H1 (cell line): ENCODE measurements at regions not wholly inside any gene's neighbourhood (a gene's known extent, or its start where the extent isn't known, plus 50 kb on each side); places are given as distances from the start of the nearest gene placed in this dataset.

ENCODE experiments used
- CTCF ChIA-PET: fragments of 300-600 bp; sonication (Branson Sonifier 250); formaldehyde crosslinking; loops from one replicate; lab custom pipeline; 2021; ENCODE audit not compliant: partially characterized antibody; lab: Charles Lee
- POLR2A ChIA-PET: fragments of 300-600 bp; sonication (Branson Sonifier 250); formaldehyde crosslinking; loops from one replicate; lab custom pipeline; 2021; ENCODE audit warnings: inconsistent platforms; ENCODE audit not compliant: partially characterized antibody; lab: Charles Lee
- DNase-seq, 2 experiments: peaks; one replicate each; pipeline versions ENCODE4 v3.0.0 to v3.0.0-alpha.2; 2010 to 2022; ENCODE audit warnings: low spot score in 2 of 2, low read depth in 1 of 2, mixed read lengths in 1 of 2
- FAIRE-seq: peaks from 2 replicates; lab custom pipeline; 2011; peaks lifted over from hg19 to GRCh38; lab: Jason Lieb, UNC
- H2AFZ ChIP-seq: 2 replicates; pipeline ENCODE4 v1.8.1; 2012; ENCODE audit warnings: low read length, inconsistent platforms
- H2AK5ac ChIP-seq: 2 replicates; pipeline ENCODE4 v1.6.1; 2013; ENCODE audit warnings: low read depth, low read length
- H2BK120ac ChIP-seq: replicated peaks from 2 replicates; pipeline ENCODE3; 2013; ENCODE audit warnings: low read depth, low read length, inconsistent platforms
- H2BK12ac ChIP-seq: 2 replicates; pipeline ENCODE4 v1.6.1; 2013; ENCODE audit warnings: low read depth, low read length
- H2BK15ac ChIP-seq: 2 replicates; pipeline ENCODE4 v1.6.1; 2013; ENCODE audit warnings: low read length
- H2BK20ac ChIP-seq: 2 replicates; pipeline ENCODE4 v1.6.1; 2013; ENCODE audit warnings: low read length
- H2BK5ac ChIP-seq: 2 replicates; pipeline ENCODE4 v1.6.1; 2013; ENCODE audit warnings: low read depth, low read length
- H3K14ac ChIP-seq: 2 replicates; pipeline ENCODE4 v1.6.1; 2013; ENCODE audit warnings: inconsistent platforms; ENCODE audit not compliant: insufficient read length
- H3K18ac ChIP-seq: 2 replicates; pipeline ENCODE4 v1.6.1; 2013; ENCODE audit warnings: low read length; ENCODE audit errors: extremely low read depth
- H3K23ac ChIP-seq: 2 replicates; pipeline ENCODE4 v1.6.1; 2013; ENCODE audit warnings: inconsistent platforms; ENCODE audit not compliant: insufficient read length
- H3K23me2 ChIP-seq: 2 replicates; pipeline ENCODE4 v1.6.1; 2013; ENCODE audit warnings: low read depth, low read length
- H3K27ac ChIP-seq: 2 replicates; pipeline ENCODE4 v1.6.1; 2011; ENCODE audit warnings: low read depth, low read length, inconsistent platforms
- H3K27me3 ChIP-seq, 4 experiments: replicated peaks in 1 of 4; 1 replicate in 1 of 4; 2 replicates in 3 of 4; pipeline versions ENCODE4 v1.6.1 to v1.8.1; 2011 to 2013; ENCODE audit warnings: low read length in 3 of 4, mild to moderate bottlenecking in 3 of 4, inconsistent platforms in 2 of 4, mixed read lengths in 2 of 4, moderate library complexity in 1 of 4; ENCODE audit not compliant: control insufficient read depth in 3 of 4, insufficient read depth in 3 of 4; ENCODE audit errors: extremely low read depth in 1 of 4
- H3K36me3 ChIP-seq, 4 experiments: 2 replicates each; pipeline versions ENCODE4 v1.6.1 to v1.8.1; 2011 to 2013; ENCODE audit warnings: mild to moderate bottlenecking in 4 of 4, low read length in 3 of 4, moderate library complexity in 2 of 4, control low read depth in 1 of 4, inconsistent platforms in 1 of 4; ENCODE audit not compliant: insufficient read depth in 4 of 4, control insufficient read depth in 2 of 4
- H3K4ac ChIP-seq: replicated peaks from 2 replicates; pipeline ENCODE3; 2013; ENCODE audit warnings: low read length, low read depth, mixed read lengths, inconsistent platforms; ENCODE audit not compliant: insufficient read length
- H3K4me1 ChIP-seq, 4 experiments: replicated peaks in 1 of 4; 1 replicate in 1 of 4; 2 replicates in 3 of 4; pipeline versions ENCODE4 v1.6.1 to v1.8.1; 2011 to 2013; ENCODE audit warnings: low read length in 3 of 4, inconsistent platforms in 2 of 4, mixed read lengths in 1 of 4; ENCODE audit not compliant: insufficient read depth in 4 of 4, control insufficient read depth in 3 of 4
- H3K4me2 ChIP-seq, 2 experiments: 2 replicates each; pipeline versions ENCODE4 v1.6.1 to v1.8.1; 2011 to 2013; ENCODE audit warnings: low read depth in 2 of 2, low read length in 2 of 2, control low read depth in 1 of 2, inconsistent platforms in 1 of 2, mild to moderate bottlenecking in 1 of 2; ENCODE audit not compliant: insufficient read depth in 1 of 2
- H3K4me3 ChIP-seq, 4 experiments: fragments of 200-600, 300-600 bp in 1 of 4; sonication (generic), shearing (Covaris generic), sonication (Bioruptor Twin) in 1 of 4; 2 replicates each; pipeline versions ENCODE4 v1.5.1 to v1.8.1; 2011 to 2016; ENCODE audit warnings: low read length in 4 of 4, low read depth in 3 of 4, control low read depth in 2 of 4, inconsistent platforms in 2 of 4, mild to moderate bottlenecking in 2 of 4, mixed read lengths in 1 of 4, moderate library complexity in 1 of 4; ENCODE audit not compliant: insufficient read depth in 2 of 4; ENCODE audit errors: extremely low read depth in 1 of 4
- H3K56ac ChIP-seq: replicated peaks from 2 replicates; pipeline ENCODE3; 2013; ENCODE audit warnings: low read depth, mild to moderate bottlenecking, mixed read lengths, low read length, inconsistent platforms; ENCODE audit not compliant: insufficient read length
- H3K79me1 ChIP-seq: 2 replicates; pipeline ENCODE4 v1.6.1; 2013; ENCODE audit warnings: low read depth, low read length, control low read depth
- H3K79me2 ChIP-seq, 2 experiments: 2 replicates each; pipeline versions ENCODE4 v1.6.1 to v1.8.1; 2012 to 2013; ENCODE audit warnings: low read length in 2 of 2, mild to moderate bottlenecking in 2 of 2, inconsistent platforms in 1 of 2; ENCODE audit not compliant: insufficient read depth in 2 of 2, control insufficient read depth in 1 of 2
- H3K9ac ChIP-seq, 4 experiments: replicated peaks in 1 of 4; 1 replicate in 1 of 4; 2 replicates in 3 of 4; pipeline versions ENCODE4 v1.6.1 to v1.8.1; 2011 to 2013; ENCODE audit warnings: low read depth in 3 of 4, low read length in 3 of 4, control low read depth in 2 of 4, mild to moderate bottlenecking in 2 of 4, moderate library complexity in 2 of 4, inconsistent platforms in 1 of 4; ENCODE audit errors: extremely low read depth in 1 of 4
- H3K9me3 ChIP-seq, 2 experiments: 2 replicates each; pipeline versions ENCODE4 v1.6.1 to v1.8.1; 2012 to 2013; ENCODE audit warnings: mild to moderate bottlenecking in 2 of 2, moderate library complexity in 2 of 2, control low read depth in 1 of 2, inconsistent platforms in 1 of 2, low read depth in 1 of 2, low read length in 1 of 2, mixed read lengths in 1 of 2; ENCODE audit not compliant: insufficient read depth in 2 of 2
- H4K20me1 ChIP-seq, 2 experiments: replicated peaks in 1 of 2; 2 replicates each; pipeline versions ENCODE3 to v1.8.1; 2011 to 2013; ENCODE audit warnings: inconsistent platforms in 2 of 2, low read length in 2 of 2, mild to moderate bottlenecking in 1 of 2; ENCODE audit not compliant: insufficient read depth in 2 of 2, control insufficient read depth in 1 of 2
- H4K5ac ChIP-seq: 2 replicates; pipeline ENCODE4 v1.6.1; 2013; ENCODE audit warnings: low read length, low read depth, mixed read lengths, inconsistent platforms; ENCODE audit not compliant: insufficient read length
- H4K8ac ChIP-seq: 2 replicates; pipeline ENCODE4 v1.8.0; 2013; ENCODE audit warnings: mild to moderate bottlenecking, moderate library complexity, low read length, inconsistent platforms; ENCODE audit not compliant: insufficient read depth; ENCODE audit errors: extremely low read depth
- H4K91ac ChIP-seq: replicated peaks from 2 replicates; pipeline ENCODE3; 2013; ENCODE audit warnings: low read length, mixed read lengths, inconsistent platforms; ENCODE audit not compliant: insufficient read length
- CHD2 ChIP-seq: IDR thresholded peaks from 2 replicates; pipeline ENCODE4 v1.6.1; 2012; ENCODE audit warnings: low read length, improper control_type of control experiment
- GABPA ChIP-seq: IDR thresholded peaks from 2 replicates; pipeline ENCODE4 v1.6.1; 2011; ENCODE audit warnings: mild to moderate bottlenecking, low read length, moderate library complexity, borderline replicate concordance; ENCODE audit not compliant: insufficient read depth
- JUND ChIP-seq: IDR thresholded peaks from 2 replicates; pipeline ENCODE4 v1.6.1; 2011; ENCODE audit warnings: mild to moderate bottlenecking, improper control_type of control experiment, low read length
- SAP30 ChIP-seq: fragments of 300-600 bp; sonication (generic); IDR thresholded peaks from 2 replicates; pipeline ENCODE4 v1.7.1; 2012; ENCODE audit warnings: low read length, moderate library complexity, mild to moderate bottlenecking, inconsistent platforms; ENCODE audit not compliant: insufficient read depth, insufficient replicate concordance
- SIX5 ChIP-seq: IDR thresholded peaks from 2 replicates; pipeline ENCODE4 v1.6.1; 2011; ENCODE audit warnings: mild to moderate bottlenecking, low read depth, low read length
- SP4 ChIP-seq: IDR thresholded peaks from 2 replicates; pipeline ENCODE4 v1.6.1; 2012; ENCODE audit warnings: low read length, inconsistent platforms
- SRF ChIP-seq: IDR thresholded peaks from 2 replicates; pipeline ENCODE4 v1.6.1; 2011; ENCODE audit warnings: mild to moderate bottlenecking, low read depth, low read length, moderate library complexity
- WGBS, 2 experiments: shearing (Covaris generic) in 1 of 2; methylation state at CpG; one replicate each; pipeline versions ENCODE4 v1.1.6 to v1.1.7; 2013 to 2015; ENCODE audit warnings: low lambda C conversion rate in 2 of 2, mixed read lengths in 2 of 2, inconsistent platforms in 1 of 2, low coverage in 1 of 2, missing lambda C conversion rate in 1 of 2; ENCODE audit not compliant: insufficient replicate concordance in 2 of 2, insufficient coverage in 1 of 2, insufficient read length in 1 of 2; ENCODE audit errors: extremely low coverage in 1 of 2, missing lambda C conversion rate in 1 of 2; 5-methylcytosine and 5-hydroxymethylcytosine counted together

DNA sequence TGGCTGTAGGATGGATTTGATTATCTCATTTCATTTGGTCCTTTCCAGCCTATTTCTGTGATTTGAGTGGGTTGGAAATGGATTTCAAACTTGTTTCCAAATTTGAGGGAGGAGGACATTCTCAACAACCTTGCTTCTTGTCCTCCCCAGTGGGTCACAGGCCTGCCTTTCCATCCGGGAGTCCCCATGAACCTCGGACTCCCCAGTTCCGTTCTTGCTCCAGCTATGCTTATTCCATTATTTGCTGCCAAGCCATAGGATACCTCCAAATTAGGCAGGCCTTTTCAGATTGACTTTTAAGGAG lies 97.8 kb downstream of the DUSP10 start:
- no peak overlapping the region for H3K27ac ChIP-seq
- H3K9me3 ChIP-seq = no peaks in the 10 kb centered on the region
- no peaks in the 10 kb centered on the region for H4K20me1 ChIP-seq
- no peak overlapping the region for H2AK5ac ChIP-seq
- H2BK20ac ChIP-seq = no peak overlapping the region
- no peak overlapping the region for H2BK5ac ChIP-seq
- no peak for DNase-seq
- H3K27me3 ChIP-seq = no peaks in the 10 kb centered on the region
- no peak overlapping the region for H3K56ac ChIP-seq
- H4K91ac ChIP-seq = no peak overlapping the region
- H4K5ac ChIP-seq = no peak overlapping the region
- H3K79me1 ChIP-seq = no peaks in the 10 kb centered on the region
- no peak overlapping the region for H2BK12ac ChIP-seq
- no peak for FAIRE-seq
- H3K9ac ChIP-seq = no peak overlapping the region
- H2BK120ac ChIP-seq = no peak overlapping the region
- peak overlapping the region in 1 of 2 experiments; percentile 7; a peak in 1 of 4 replicates for H3K4me2 ChIP-seq
- 76% methylated on average over 3 of the region's 3 CpGs; no CpG with 5 or more reads in 1 of the 2 experiments for WGBS, 2 experiments
- TF ChIP-seq SAP30 (no peak), SRF (no peak), JUND (no peak), CHD2 (no peak), SIX5 (no peak), GABPA (no peak), SP4 (no peak)
- H3K23ac ChIP-seq = no peak overlapping the region
- H2AFZ ChIP-seq = no peak overlapping the region
- no peak overlapping the region for H3K18ac ChIP-seq
- H3K23me2 ChIP-seq = no peaks in the 10 kb centered on the region
- no peak overlapping the region for H2BK15ac ChIP-seq
- H3K79me2 ChIP-seq = no peaks in the 10 kb centered on the region
- no peak overlapping the region for H3K14ac ChIP-seq
- CTCF ChIA-PET = interaction anchor here (0.9 kb wide), 1 partner anchor 9 kb away, joined by 3 read pairs; no protein-coding TSS in a partner anchor
- no peak overlapping the region for H3K4me3 ChIP-seq
- peaks cover 0 to 7% (median 4%) of the 10 kb centered on the region in 4 experiments; a peak in 4 of 7 replicates for H3K4me1 ChIP-seq
- no peak overlapping the region for H3K4ac ChIP-seq
- no peak overlapping the region for H4K8ac ChIP-seq
- H3K36me3 ChIP-seq = no peaks in the 10 kb centered on the region
- POLR2A ChIA-PET = no interaction called here
